ENCODE measurements at regions not wholly inside any gene's neighbourhood (a gene's known extent, or its start where the extent isn't known, plus 50 kb on each side); places are given as distances from the start of the nearest gene placed in this dataset.

DNA sequence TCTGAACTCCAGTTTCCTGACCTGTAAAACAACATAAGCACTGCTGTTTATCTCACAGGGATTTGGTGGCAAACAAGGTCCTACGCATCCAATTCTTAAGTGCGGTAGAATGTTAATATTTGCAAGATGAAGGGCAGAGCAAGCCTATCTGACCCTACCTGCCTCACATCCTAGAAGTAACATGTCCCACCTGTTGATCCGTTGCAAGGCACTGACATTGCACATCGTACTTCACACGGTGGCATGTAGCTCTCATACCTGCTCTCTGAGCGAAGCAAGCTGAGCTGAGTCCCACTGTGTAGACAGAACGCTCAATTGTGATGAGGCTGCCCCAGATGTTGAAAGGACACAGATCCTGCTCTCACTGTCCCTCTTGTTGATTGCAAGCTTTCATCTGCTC lies 154.7 kb upstream of the PDE10A start:
- DNase-seq: no peak

GRCh38 chr6:165817148-165817547 lies 154.1 kb upstream of the PDE10A start:
- no peak for DNase-seq

- DNase-seq: no peak
Measured at GRCh38 chr6:165814679-165815078, 151.6 kb upstream of the PDE10A start.

- no peak for DNase-seq
Measured at GRCh38 chr6:165811512-165811911, 148.5 kb upstream of the PDE10A start.

DNA sequence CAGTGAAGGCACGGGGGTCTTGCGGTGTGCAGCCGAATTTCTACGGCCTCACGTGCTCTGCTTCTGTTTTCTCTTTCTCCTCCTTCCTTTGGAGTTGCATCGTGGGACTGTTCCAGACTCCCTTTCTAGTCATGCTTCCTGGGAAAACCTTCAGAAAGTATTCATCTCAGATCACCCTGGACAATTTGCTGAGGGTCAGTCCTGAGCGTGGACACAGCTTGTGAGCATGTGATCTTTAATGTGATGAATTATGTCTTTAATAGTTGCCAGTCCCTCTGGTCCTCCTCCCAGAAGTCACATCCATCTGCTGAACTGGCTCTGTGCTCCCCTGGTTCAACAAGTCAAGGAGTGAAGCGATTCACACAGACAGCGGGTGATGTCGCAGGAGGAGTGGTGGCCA lies 145.0 kb upstream of the PDE10A start:
- no peak for DNase-seq

DNA sequence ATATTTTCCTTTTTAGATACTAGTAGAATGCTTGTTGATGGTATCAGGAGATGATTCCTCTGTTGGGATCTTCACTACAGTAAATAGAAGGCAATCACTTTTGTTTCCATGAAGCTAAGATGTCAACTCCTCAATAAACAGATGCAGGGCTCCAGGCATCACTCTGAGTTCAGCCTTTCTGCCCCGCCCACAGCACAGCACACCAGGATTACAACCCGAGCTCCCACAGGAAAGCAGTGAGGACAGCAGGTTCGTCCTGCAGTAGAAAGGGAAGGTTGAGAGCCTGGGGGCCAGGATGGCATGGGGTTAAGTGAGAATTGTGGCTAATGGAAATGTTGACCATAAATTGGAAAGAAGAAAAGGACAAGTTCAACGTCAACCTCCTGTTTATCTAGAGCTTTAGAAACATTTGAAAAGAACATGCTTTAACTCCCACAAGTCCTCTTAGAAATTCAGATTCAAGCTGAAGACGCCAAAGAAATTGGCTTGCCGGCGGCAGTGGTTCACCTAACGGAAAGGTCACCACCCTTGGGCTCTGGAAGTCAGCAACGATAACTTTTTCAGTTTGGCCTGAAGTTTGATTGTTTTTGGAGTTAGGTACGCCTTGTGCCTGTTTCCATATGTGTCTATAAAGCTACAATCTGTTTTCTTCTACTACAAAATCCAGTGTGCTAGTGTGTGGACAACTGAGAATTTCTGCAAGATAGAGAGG lies 144.4 kb upstream of the PDE10A start:
- DNase-seq: no peak

- DNase-seq: no peak
Measured at GRCh38 chr6:165806126-165806810, 143.2 kb upstream of the PDE10A start.

- DNase-seq: no peak
Measured at GRCh38 chr6:165805636-165806035, 142.6 kb upstream of the PDE10A start.

DNA sequence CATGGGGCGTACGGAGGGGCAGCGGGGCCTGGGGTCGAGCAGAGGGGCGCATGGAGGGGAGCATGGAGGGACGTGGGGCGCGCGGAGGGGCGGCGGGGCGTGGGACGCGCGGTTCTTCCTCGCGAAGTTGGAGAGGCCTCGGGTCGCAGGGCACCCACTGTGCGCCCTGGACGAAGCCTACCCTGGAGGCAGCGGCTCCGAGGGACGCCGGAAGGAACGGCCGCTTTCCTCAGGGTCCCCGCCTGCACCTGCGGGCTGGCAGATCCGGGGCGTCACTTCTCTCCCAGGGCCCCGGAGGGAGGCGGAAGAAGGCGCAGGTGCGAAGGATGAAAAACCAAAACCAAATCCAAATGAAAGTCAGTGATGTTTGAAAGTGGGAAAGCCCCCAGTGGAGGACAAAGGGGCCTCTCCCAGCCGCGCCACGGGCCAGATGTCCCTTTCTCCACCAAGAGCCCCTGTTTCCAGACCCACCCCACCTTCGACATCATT lies 142.1 kb upstream of the PDE10A start:
- no peak for DNase-seq

DNA sequence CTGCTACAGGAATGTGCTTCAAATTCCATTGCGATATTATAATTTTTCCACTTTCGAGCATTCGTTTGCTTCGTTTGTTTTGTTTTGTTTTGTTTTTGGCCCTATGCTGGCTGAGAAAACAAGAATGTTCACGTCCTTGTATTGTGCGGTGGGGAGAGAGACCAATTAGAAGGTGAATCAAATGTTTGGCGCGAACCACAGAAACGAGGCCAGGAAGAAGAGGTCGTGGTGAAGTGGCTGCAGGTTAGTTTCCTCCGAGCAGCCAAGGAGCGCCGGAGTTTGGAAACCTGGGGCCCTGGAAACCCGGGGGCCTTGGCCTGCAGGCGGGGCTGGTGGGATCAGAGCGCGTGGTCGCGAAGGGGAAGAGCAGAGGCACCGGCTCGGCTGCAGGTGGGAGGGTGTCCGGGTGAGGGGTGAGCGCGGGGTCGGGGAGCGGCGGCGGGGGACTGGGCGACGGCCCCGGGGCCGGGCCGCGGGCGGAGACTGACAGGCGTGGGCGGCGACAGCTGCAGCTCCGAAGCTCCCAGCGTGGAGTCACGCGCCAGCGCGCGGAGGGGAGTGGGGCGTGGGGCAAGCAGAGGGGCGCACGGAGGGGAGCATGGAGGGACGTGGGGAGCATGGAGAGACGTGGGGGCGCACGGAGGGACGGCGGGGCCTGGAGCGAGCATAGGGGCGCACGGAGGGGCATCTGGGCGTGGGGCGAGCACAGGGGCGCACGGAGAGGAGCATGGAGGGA lies 141.5 kb upstream of the PDE10A start:
- DNase-seq: no peak

DNA sequence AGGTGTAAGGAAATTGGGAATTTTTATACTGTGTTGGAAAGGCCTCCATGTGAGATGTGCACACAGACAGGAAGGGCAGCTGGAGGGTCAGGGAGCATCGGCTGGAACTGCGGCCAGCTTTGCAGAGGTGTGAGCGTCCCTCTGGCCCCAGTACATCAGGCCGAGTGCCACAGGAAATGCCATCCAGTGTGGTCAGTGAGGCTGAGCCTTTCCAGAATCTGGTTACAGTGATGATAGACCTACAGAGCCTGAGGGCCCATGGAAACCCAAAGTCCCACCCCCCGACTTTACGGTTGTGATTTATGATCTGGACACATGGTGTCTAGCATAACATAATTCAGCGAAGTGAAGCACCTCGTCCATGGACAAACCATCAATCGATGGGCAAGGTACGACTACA lies 137.3 kb upstream of the PDE10A start:
- no peak for DNase-seq

DNA sequence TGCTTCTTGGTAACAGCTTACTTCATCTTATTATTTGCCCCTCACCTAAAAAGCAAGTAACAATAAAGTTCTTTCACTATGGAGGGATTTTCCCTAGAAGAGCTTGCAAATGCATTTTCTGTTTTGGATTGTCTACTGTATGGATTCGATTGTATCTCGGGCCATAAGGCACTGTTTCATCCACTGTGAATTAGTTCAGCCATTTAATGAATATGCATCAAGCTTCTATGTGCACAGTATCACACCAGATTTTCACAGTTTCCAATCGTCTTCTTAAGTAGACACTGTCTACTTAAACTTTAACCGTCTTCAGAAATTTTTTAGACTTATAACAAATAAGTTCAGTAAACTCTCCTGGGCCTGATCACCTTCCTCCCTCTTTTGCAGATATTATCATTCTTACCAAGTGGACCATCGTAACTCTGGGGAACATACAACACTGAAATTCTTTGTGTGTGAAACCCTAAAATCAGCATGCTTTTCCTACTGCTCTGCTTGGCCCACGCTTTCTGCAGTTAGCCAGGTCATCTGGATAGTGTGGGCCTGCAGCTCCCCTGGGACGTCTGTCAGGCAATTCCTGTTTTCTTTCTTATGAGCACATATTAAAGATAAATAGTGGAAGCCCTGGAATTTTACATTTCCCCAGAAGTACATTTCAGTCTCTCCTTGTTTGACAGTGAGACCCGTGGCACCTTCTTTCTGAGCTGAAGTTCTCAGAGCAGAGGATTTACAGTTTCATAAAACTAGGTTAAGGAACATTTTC lies 136.5 kb upstream of the PDE10A start:
- no peak for DNase-seq

- DNase-seq: no peak
Measured at GRCh38 chr6:165798991-165799390, 135.9 kb upstream of the PDE10A start.

DNA sequence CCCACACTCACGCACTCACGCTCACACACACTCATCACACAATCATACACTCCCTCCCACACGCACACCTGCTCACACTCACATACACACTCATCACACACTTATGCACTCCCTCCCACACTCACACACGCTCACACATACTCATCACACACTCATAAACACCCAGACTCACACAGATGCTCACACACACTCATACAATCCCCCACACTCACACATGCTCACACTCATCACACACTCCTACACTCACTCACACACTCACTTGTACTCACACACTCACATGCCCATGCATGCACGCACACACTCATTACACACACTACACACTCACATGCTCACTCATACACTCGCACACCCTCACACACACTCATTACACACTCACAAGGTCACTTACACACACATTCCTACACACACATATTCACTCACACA lies 131.1 kb upstream of the PDE10A start:
- no peak for DNase-seq

- no peak for DNase-seq
Measured at GRCh38 chr6:165793287-165793825, 130.3 kb upstream of the PDE10A start.

GRCh38 chr6:165791876-165792437 lies 128.9 kb upstream of the PDE10A start:
- no peak for DNase-seq

GRCh38 chr6:165791306-165791705 lies 128.3 kb upstream of the PDE10A start:
- no peak for DNase-seq

DNA sequence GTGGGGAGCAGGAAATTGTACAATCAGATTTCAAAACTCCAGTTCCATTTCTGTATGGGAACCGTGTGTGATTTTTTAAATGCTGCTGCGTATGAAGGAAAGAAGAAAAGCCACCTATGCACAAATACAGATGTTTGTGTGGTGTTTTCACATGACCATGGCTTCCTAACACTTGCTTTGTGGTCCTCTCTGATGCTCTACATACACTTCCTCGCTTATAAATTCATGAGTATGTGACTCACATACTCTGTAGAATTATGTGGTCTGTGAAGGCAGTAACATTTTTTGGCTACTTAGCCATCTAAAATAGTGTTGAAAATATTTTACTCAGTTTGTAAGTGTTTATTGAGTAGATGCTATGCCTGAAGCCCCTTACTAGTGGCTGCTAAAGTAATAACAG lies 119.8 kb upstream of the PDE10A start:
- no peak for DNase-seq

- no peak for DNase-seq
Measured at GRCh38 chr6:165782134-165782533, 119.1 kb upstream of the PDE10A start.

- no peak for DNase-seq
Measured at GRCh38 chr6:165777680-165778079, 114.6 kb upstream of the PDE10A start.

GRCh38 chr6:165776691-165777090 lies 113.7 kb upstream of the PDE10A start:
- DNase-seq: no peak

GRCh38 chr6:165775721-165776120 lies 112.7 kb upstream of the PDE10A start:
- DNase-seq: no peak
